Stimulated activated CD8-positive, alpha-beta memory T cell treated with anti-CD3 and anti-CD28 coated beads, Interleukin-4, amount 100 ng/mL, for 48 hours (primary cell): ENCODE measurements at regions not wholly inside any gene's neighbourhood (a gene's known extent, or its start where the extent isn't known, plus 50 kb on each side); places are given as distances from the start of the nearest gene placed in this dataset.

Experiments
- DNase-seq: peaks from one replicate; pipeline ENCODE4 v3.0.0-alpha.2; 2020

DNA sequence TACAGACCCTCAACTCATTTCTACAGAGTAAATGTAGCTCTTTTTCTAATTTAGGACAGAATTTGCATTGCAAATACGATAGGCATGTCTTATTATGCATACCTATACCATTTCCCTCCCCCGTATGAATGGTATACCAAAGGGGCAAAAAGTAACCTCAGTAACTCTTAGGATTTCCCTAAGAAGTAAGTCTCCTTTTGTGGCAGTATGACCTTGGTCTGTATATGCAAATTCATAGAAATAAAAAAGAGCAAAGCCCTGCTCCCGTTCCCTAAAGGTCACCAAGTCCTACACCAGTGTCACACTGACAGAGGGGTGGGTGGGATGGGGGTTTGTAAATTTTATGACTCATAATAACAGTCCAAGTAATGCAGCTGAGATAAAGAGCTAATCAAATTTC, 365.8 kb upstream of the CCDC196 start:
- DNase-seq: no peak

DNA sequence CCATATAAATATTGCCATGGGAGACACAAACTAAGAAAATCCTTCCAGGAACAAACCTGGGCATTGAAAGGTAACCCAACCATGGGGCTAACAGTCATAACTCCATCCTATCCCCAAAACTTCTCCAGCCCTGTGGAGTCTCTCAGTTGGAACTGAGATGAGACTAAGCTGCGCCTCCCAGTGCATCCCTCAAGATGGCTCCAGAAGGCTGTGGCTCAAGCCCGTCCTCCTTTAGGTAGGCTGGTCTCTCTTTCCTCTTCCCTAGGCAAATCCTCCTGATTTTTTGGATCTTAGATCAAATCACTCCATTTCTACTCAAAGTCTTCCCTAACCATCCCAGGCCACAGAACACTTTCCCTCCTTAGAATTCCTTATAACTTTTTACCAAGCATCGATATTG, 364.3 kb upstream of the CCDC196 start:
- no peak for DNase-seq

DNA sequence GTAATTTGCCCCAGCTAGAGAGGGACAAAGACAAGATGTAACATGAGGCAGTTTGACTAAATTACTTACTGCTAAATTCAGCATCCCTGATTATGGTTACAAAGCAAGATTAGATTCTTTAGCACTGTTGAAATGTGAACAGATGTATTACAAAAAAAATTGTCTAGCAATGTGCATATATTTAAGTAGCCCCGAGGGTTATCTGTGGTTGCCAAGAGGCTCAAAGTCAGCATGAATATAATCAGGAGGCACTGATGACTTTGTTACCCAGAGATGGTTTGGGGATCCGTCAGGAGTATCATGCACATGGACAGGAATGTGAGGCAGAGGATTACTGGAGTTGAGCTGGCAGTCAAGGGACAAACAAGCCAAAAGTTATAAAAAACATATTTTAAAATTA, 356.9 kb upstream of the CCDC196 start:
- no peak for DNase-seq

DNA sequence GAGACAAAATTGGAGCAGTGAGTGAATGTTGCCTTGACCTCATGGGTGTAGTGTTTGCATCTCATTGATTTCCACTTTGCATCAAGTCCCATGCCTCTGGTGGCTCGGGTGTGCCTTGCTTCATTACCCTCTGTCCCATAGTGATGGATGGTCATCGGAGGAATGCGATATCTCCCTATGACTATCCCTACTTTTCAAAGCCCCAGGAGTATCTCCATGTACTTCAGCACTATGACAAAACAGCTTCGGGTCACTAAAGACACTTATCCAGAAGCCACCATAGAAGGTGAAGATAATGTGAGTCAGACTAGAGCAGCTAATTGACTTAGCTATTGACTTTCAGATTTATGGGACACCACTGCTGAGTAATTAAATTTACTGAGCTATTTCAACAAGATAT, 355.1 kb upstream of the CCDC196 start:
- DNase-seq: no peak

DNA sequence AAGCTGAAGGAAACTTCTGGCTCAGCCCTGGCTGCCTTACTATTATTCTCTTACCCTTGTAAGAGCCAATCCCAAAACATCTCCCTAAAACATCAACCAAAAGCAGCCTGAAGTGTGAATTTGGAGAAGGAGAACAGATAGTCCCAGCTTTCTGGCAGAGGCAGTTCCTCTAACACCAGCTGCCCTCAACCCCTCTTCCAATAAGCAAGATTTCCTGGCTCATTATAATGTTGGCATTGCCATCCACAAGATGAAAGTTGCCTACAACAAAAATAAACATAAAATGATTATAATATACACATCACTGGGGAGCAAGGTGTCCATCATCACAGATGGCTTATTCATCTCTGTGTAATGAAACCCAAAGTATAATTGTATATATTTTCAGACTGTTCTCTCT, 352.5 kb upstream of the CCDC196 start:
- DNase-seq: no peak

DNA sequence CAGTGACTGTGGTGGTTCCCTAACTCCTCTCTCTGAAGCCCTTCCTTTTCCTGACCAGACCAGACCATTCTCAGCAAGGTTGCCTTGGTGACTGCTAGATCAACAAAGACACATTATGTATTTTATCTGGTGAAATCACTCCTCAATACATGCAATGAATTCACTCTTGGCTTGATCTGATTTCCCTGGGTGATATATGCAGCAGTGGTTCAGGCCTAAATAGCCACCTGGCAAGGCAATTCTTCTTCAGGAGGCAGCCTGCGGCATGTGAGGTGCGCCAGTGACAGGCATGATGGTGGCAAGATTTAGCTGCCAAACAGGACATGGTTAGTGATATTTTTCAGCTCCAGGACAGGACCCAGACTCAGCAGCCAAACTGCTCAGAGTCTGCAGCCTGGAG, 350.3 kb upstream of the CCDC196 start:
- DNase-seq: no peak

DNA sequence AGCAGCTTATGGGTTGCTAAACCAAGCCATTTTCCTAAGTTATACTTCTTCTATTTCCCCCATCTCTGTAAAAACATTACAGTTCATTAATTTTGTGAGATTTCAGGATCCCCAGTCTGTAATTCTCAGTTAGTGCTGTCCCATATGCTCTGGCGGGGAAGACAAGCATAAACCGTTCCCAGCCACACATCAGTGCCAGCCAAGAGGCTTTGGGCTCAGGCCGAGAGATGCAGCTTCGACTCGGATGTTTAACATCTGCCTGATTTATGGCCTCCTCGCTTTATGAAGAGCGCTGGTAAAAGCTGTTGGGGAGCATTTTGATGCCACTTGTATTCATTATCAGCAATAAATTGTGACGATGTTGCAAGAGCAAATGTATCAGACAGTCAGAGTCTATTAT, 349.1 kb upstream of the CCDC196 start:
- no peak for DNase-seq

DNA sequence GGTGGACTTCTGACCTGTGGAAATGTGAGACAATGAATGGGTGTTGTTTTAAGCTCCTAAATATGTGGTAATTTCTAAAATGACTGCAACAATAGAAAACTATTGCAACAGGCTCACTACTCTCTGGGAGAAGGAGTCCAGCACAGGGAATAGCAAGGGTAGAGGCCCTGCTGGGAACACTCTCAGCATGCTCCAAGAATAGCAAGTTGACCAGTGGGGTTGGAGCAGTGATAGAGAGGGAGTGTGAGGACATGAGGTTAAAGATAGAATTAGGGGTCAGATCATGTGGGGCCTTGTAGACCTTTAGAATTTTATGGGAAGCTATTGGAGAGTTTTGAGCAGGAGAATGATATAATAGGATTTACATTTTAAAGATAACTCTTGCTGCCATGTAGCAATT, 346.7 kb upstream of the CCDC196 start:
- DNase-seq: no peak

DNA sequence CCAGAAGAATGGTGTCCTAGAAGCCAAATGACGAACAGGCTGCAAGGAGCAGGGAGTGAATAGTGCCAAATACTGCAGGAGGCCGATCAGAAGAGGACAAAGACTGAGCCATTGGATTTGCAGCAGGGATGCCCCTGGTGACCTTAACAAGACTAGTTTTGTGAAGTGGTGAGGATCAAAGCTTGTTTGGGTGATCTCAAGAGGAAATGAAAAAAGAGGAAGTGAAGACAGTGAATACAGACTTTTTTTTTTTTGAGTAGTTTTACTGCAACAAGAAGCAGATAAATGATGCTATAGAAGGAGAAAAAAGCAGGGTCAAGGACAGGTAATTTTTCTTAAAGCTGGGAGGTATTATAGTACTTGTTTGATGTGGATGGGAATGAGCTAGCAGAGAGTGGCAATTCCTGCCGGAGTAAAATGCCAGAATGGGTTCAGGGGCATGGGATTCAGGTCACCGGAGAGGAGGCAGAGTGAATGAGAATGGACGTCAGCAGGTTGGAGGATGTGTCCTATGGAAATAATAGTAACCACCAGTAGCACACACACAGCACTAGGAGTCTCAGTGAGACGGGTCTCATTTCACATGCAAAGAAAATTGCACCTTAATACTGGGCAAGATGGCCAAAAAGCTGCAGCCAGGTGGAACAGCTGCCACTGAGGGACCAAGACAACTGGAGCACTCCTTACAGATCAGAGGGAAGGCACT, 345.8 kb upstream of the CCDC196 start:
- DNase-seq: no peak

DNA sequence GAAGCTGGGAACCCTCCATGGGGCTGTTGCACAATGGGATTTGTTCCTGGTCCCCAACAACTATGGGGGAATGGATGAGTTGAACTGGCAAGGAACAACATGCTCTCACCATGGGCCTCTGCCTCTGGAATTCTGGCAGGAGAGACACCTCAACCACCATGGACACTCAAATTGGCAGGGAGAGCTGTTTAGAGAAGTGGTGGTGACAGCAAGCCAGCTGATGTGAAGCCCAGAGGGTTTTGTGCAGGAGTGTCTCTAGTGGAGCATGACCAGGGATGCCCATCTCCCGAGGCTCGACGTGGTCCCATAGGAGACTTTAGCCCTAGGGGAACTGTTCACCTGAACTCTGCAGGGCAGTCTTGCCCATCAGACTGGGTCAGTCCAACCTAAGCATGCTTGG, 345.2 kb upstream of the CCDC196 start:
- DNase-seq: no peak

DNA sequence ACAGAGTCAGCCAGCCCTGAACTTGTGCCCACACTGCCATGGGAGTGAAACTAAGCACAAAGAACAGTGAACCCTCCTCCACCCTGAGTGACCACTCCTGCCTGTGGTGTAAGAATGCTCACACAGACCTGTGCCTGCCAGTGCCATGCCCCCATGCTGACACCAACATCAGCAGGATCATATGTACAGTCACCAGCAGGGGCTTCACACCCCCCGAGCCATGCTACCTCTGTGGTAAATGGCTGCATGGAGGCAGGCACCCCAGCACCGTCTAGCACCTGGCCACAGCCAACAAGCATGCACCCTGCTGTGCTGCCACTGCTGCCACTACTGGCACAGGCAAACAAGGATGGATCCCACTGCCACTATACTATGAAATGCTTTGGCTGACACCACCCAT, 344.4 kb upstream of the CCDC196 start:
- DNase-seq: no peak

DNA sequence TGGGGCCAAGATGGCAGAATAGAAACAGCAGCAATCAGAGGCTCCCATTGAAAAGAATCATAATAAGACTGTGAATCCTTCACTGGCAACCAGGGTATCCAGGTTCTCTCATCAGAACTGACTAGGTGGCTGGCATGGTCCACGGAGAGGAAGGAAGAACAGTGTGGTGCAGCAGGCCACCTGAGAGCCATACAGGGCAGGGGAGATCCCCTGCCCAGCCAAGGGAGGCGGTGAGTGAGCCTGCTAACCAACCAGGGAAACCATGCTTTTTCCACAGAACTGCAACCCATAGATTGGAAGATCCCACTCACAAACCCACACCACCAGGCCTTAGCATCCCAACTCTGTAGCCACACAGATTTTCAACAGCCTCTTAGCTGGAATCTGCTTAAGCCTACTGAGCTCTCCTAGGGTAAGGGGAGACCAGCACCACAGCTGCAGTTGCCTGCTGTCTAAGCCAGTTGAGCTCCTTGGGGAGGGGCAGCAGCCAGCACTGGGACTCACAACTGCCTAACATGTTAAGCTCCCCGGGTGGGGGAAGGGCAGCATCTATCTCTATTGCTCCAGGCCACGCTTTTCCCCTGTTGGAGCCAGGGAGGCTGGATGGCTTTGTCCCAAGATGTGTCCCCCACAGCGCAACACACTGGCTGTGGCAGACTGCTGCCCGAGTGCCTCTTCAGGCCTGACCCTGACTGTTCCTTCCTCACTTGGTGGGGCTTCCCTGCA, 342.6 kb upstream of the CCDC196 start:
- DNase-seq: no peak

DNA sequence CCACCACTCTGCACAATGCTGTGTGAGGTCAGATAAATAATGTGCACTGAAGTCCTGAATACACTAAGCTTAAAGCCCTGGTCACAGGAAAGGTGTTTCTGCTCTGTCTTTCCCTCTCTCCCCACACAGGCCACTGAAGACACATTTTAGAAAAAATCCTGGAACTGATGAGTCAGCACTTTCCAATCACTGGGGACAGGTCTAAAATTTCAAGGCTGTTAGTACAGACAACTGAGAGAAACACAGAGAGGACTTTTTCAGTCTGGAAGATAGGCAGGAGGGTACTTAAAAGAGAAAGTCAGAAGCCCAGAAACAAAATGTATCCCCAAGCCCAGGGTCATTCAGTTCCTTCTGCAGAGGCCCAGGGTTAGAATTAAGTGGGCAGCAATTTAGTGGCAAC, 333.9 kb upstream of the CCDC196 start:
- DNase-seq: no peak

DNA sequence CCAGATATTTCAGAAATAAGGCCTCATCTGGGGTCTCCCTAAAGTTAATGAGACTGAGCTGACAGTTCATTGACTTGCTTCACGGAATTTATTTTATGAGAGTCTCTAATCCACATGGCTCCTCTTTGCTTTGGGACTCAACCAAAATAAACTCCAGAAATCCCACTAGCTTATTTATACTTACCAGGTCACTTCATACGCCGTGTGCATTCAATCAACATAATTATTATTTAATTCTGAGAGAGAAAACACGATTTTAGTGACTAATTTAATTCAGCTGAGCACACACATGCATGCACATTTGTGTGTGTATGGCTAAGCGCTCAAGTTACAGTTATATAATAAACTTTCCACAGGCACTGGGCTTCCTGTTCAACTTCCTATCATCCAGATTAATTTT, 333.4 kb upstream of the CCDC196 start:
- no peak for DNase-seq

DNA sequence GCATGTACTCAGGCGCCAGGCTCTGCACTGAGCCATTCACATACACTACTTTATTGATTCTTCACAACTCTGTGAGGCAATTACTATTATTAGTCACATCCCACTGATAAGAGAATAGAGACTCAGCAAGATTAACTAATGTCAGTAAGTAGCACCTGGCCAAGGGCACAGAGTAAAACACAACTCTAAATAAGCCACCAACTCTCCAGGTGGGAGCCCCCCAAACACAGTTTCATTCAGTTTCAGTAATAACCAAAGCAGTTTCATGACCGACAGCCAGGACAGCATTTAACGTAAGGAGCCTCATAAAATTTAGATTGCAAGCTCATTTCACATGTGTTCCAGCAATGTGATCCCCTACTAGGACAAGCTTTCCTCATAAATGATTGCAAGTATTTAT, 323.1 kb upstream of the CCDC196 start:
- DNase-seq: no peak

DNA sequence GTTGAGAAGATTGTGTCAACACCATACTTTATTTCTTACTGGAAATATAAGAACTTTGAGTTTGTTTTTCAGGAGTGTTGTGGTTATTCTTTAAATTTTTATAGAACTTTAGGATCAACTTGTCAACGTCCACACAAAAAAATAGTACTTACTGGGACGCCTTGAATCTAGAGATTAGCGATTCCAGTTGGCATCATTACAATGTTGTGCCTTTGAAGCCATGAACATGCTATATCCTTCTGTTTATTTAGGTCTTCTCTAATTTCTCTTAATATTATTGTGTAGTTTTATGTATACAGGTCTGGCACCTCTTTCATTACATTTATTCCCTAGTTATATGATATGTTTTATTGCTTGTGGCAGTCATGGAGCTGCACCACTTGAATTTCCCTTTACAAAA, 320.8 kb upstream of the CCDC196 start:
- no peak for DNase-seq

DNA sequence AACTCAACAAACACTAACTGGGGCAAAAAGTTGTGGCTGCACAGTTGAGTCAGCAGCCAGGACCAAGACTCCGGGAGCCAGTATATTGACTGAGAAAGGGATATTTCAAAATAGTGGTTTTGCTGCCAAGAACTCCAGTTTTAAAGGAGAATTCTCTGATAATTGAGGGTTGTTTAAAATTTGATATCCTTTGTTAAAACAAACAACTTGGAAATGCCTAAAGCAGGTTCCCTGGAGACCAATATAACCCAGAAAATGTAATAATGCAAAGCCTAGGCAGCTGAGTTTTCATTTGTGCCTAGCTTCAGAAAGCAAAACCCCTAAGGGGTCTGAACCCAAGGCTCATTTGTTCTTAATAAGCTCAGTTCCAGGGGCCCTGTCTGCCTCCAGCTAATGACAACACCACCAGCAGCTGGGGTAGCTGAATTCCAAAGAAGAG, 311.7 kb upstream of the CCDC196 start:
- DNase-seq: no peak

DNA sequence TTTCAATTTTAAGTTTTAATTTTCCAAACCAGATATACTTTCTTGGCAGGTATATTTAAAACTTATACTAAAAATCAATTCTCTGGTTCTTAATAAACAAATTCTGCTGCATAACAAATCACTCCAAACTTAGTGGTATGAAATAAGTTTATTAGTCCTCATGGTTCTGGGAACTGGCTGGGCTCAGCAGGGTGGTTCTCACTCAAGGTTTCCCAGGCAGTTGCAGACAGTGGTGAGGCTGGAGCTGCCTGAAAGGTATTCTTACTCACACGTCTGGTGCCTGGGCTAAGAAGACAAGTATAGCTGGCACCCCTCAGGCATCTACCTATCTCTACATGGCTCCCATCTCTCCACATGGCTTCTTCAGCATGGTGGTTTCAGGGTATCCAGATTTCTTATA, 308.2 kb upstream of the CCDC196 start:
- no peak for DNase-seq

DNA sequence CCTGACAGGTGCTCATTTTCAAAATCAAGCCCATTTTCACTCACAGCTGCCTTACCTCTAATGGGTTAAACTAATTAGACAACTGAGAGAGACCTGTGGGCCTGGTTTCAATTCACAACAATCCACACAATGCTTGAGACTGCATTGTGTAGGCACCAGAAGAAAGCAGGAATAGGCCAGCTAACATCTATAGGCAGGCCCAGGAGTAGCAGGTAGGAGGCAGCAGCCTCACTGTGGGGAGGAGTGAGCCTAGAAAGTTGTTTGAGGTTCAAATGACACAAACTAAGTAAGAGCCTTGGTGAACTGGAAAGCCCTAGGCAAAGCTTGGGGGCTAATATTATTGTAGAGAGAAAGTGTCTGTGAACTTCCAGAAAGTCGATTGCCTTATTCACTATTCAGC, 289.5 kb upstream of the CCDC196 start:
- DNase-seq: no peak

DNA sequence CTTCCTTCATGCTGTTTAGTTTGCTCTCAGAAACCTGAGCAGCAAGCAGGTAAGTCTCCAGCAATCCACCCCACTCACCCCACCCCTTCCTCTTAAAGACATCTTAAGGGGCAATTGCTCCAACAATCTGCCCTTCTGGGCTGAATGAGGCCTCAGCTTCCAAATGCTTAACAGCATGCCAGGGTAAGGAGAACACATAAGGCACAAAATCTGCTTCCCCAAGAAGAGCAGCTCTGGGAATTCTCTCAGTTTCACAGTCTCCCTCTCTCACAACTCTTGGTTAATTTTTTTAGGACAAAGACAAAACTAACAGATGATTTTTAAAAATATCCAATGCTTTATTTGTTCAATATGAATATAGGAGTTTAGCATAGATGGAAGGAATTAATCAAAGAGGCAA, 288.9 kb upstream of the CCDC196 start:
- no peak for DNase-seq

DNA sequence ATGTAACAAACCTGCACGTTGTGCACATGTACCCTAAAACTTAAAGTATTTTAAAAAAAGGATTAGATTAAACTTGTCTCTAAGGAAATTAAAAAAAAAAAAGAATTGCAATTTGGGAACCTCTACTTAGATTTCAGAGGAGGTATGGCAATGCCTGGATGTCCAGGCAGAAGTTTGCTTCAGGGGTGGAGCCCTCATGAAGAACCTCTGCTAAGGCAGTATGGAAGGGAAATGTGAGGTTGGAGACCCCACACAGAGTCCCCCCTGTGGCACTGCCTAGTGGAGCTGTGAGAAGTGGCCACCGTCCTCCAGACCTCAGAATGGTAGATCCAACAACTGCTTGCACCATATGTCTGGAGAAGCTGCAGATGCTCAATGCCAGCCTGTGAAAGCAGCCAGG, 279.6 kb upstream of the CCDC196 start:
- no peak for DNase-seq

DNA sequence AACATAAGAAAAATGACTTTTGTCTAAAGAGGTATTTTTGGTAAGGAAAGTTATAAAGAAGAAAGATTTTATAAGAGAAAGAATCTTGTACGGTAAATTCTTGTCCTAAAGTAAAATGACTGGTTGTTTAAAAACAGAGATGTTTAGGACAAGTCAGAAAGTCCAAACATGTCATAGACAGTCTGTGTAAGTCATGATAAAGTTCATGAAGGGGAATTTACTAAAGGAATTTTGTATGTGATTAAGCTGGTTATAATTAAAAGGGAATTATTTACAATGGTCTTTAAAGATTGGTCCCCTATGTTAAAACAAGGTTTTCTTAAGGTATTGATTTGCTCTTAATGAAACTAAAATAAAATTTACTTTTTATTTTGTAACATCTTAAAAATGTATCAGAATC, 269.4 kb upstream of the CCDC196 start:
- no peak for DNase-seq

DNA sequence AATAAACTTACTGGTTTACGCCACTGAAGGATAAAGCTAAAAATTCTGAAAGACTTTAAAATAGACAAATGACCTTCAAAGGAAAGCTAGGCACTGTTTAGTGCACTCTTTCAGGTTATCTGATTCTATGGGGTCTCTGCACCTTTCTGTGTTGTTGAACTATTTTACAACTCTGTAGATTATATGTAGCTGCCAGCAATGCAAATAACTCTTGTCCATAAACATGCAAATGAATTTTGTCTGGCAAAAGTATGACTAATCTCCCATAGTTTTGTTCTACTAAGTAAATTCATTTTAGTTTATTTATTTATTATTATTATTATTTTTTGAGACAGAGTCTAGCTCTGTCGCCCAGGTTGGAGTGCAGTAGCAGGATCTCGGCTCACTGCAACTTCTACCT, 266.3 kb upstream of the CCDC196 start:
- DNase-seq: no peak

DNA sequence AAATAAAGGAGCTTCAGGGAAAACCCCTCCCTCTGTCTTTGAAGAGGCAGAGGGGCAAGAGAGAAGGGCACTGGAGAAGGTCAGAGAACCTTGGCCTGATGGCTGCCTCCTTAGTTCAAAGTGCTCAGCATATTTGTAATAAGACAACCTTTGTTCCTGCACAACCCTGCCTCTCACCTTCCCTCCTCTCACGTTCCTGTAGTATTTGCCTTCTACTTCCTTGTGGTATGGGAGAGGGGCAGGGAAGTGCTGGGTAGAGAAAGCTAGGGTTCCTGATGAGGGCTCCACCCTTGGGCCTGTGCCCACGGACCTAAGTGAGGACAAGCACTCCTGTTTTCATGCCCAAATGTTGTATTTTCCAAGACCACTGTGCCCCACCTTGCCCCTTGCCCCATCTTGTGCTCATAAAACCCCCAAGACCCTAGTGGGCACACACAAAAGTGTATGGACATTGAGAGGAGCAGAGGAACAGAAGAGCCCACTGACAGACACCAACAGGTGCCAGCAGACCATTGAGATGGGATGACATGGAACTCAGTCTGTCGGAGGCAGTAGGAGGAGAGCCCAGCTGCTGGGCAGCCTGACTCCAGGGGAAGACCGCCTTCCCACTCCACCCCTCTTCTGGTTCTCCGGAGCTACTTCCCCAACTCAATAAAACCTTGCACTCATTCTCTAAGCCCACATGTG, 261.5 kb upstream of the CCDC196 start:
- DNase-seq: no peak
